ENCODE measurements at regions not wholly inside any gene's neighbourhood (a gene's known extent, or its start where the extent isn't known, plus 50 kb on each side); places are given as distances from the start of the nearest gene placed in this dataset.
"Not testable (repeated sequence)": the region's sequence is repeated elsewhere in the genome, so short reads cannot be mapped to it uniquely, and the experiment has no call there.

- no peak for FAIRE-seq
- DNase-seq (ENCODE audit: insufficient read length, low spot score), result no peak
Measured at GRCh38 chr10:117743509-117743908, 201.0 kb downstream of the EMX2 start.

GRCh38 chr10:117745301-117745700 is 202.8 kb downstream of the EMX2 start:
- FAIRE-seq, result no peak
- no peak for DNase-seq (ENCODE audit: insufficient read length, low spot score)

- FAIRE-seq (no peak), DNase-seq (ENCODE audit: insufficient read length, low spot score) (no peak)
Measured at GRCh38 chr10:117746541-117747448, 204.2 kb downstream of the EMX2 start.

GRCh38 chr10:117747636-117748035 is 205.1 kb downstream of the EMX2 start:
- no peak for DNase-seq (ENCODE audit: insufficient read length, low spot score)
- FAIRE-seq, result no peak

- no peak for FAIRE-seq
- no peak for DNase-seq (ENCODE audit: insufficient read length, low spot score)
Measured at GRCh38 chr10:117748058-117748457, 205.5 kb downstream of the EMX2 start.

GRCh38 chr10:117750616-117751015 is 208.1 kb downstream of the EMX2 start:
- no peak for FAIRE-seq
- no peak for DNase-seq (ENCODE audit: insufficient read length, low spot score)

- no peak for DNase-seq (ENCODE audit: insufficient read length, low spot score)
- FAIRE-seq, result no peak
Measured at GRCh38 chr10:117751259-117751658, 208.7 kb downstream of the EMX2 start.

GRCh38 chr10:117752103-117752502 is 209.6 kb downstream of the EMX2 start:
- no peak for DNase-seq (ENCODE audit: insufficient read length, low spot score)
- no peak for FAIRE-seq

GRCh38 chr10:117754770-117755658 is 212.5 kb downstream of the EMX2 start:
- FAIRE-seq, result no peak

GRCh38 chr10:117755659-117756014 is 213.1 kb downstream of the EMX2 start:
- DNase-seq (ENCODE audit: insufficient read length, low spot score) (no peak), FAIRE-seq (no peak)

More at GRCh38 chr10:117754770-117755658, 212.5 kb downstream of the EMX2 start:
- DNase-seq (ENCODE audit: insufficient read length, low spot score), result no peak

- no peak for DNase-seq (ENCODE audit: insufficient read length, low spot score)
- no peak for FAIRE-seq
Measured at GRCh38 chr10:117757086-117757720, 214.7 kb downstream of the EMX2 start.

GRCh38 chr10:117759266-117759665 is 216.7 kb downstream of the EMX2 start:
- DNase-seq (ENCODE audit: insufficient read length, low spot score) (no peak), FAIRE-seq (no peak)

- DNase-seq (ENCODE audit: insufficient read length, low spot score), result no peak
- no peak for FAIRE-seq
Measured at GRCh38 chr10:117761695-117762094, 219.1 kb downstream of the EMX2 start.

GRCh38 chr10:117762126-117762818 is 219.7 kb downstream of the EMX2 start:
- FAIRE-seq (no peak), DNase-seq (ENCODE audit: insufficient read length, low spot score) (no peak)

GRCh38 chr10:117762819-117763172 is 220.2 kb downstream of the EMX2 start:
- FAIRE-seq, result no peak
- DNase-seq (ENCODE audit: insufficient read length, low spot score), result no peak

GRCh38 chr10:117763528-117763927 is 221.0 kb downstream of the EMX2 start:
- DNase-seq (ENCODE audit: insufficient read length, low spot score), result no peak

GRCh38 chr10:117768333-117769042 is 225.9 kb downstream of the EMX2 start:
- DNase-seq (ENCODE audit: insufficient read length, low spot score) (no peak), FAIRE-seq (no peak)

More at GRCh38 chr10:117763528-117763927, 221.0 kb downstream of the EMX2 start:
- no peak for FAIRE-seq

GRCh38 chr10:117775526-117775925 is 233.0 kb downstream of the EMX2 start:
- DNase-seq (ENCODE audit: insufficient read length, low spot score) (no peak), FAIRE-seq (no peak)

- DNase-seq (ENCODE audit: insufficient read length, low spot score); FAIRE-seq: not testable (repeated sequence)
Measured at GRCh38 chr10:117777222-117777621, 234.7 kb downstream of the EMX2 start.

GRCh38 chr10:117778241-117778640 is 235.7 kb downstream of the EMX2 start:
- DNase-seq (ENCODE audit: insufficient read length, low spot score) (no peak), FAIRE-seq (no peak)
